ENCODE measurements at regions not wholly inside any gene's neighbourhood (a gene's known extent, or its start where the extent isn't known, plus 50 kb on each side); places are given as distances from the start of the nearest gene placed in this dataset.

DNA sequence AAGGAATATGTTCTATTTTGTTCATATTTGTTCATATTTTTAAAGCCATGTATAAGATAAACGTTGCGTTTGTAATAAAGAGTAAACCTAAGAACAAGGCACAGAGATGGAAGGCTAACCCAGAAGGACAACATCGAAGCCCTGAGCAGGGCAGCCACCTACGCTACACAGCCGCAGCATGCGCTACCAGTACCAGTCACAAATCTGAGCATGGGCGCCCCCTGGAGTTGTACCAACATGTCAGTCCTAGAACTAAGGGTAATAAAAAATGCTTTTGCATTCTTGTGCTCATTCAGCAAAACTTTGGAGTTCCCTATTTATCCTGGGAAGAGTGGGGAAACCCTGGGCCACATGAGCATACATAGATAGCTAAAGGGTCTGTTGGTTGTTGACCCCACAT is 70.6 kb downstream of the PLEKHG1 start (continued):
- TF ChIP-seq CEBPZ (IDR thresholded peaks at IDR 0.05; ENCODE audit: low read length) = no peak
- TF ChIP-seq RORA (CRISPR knock-in tag; IDR thresholded peaks at IDR 0.05) = no peak

GRCh38 chr6:150672800-150673199 is 73.1 kb downstream of the PLEKHG1 start:
- H2AFZ ChIP-seq (ENCODE audit: low read length) = no peak overlapping the region
- BruUV-seq (replicated peaks) = no TSS peak
- no peaks in the 10 kb centered on the region for H3K27me3 ChIP-seq (ENCODE audit: control insufficient read depth in 1 of 2, insufficient read depth in 2 of 2, low read length in 2 of 2)
- intact Hi-C loops (cut with micrococcal nuclease; ENCODE audit: unreplicated experiment) (no loop called here), in situ Hi-C loops (cut with HindIII; ENCODE audit: extremely low pct_ligation_motif_present, low pct_unique_long_range_greater_than_20kb) (no loop called here)
- ChIA-PET CTCF (ENCODE audit: low intra/inter-chr PET ratio, low total read pairs) (no interaction called here), POLR2A (no interaction called here)
- FAIRE-seq (no peak), ATAC-seq (no peak), DNase-seq (ENCODE audit: low spot score) (no peak)
- WGBS (ENCODE audit: low lambda C conversion rate) = 11% methylated on average over 2 of the region's 2 CpGs
- H3K4me2 ChIP-seq (ENCODE audit: low read depth, low read length) = no peak overlapping the region
- H3K9me3 ChIP-seq (ENCODE audit: low read length) = no peaks in the 10 kb centered on the region
- H4K20me1 ChIP-seq (ENCODE audit: insufficient read depth, low read length) = no peaks in the 10 kb centered on the region
- H3K79me2 ChIP-seq (ENCODE audit: insufficient read depth, low read length) = no peaks in the 10 kb centered on the region
- H3K4me3 ChIP-seq (replicated peaks in 1 of 3; ENCODE audit: insufficient read depth in 1 of 3, low read depth in 2 of 3, low read length in 3 of 3) = no peak overlapping the region
- no peak overlapping the region for H3K27ac ChIP-seq (ENCODE audit: extremely low read length, insufficient read depth, low read length)
- no peak overlapping the region for H3K9ac ChIP-seq (ENCODE audit: insufficient read depth, low read depth, low read length)
- no peaks in the 10 kb centered on the region for H3K36me3 ChIP-seq (replicated peaks in 1 of 2; ENCODE audit: control insufficient read depth in 1 of 2, insufficient read depth in 2 of 2, low read length in 2 of 2)
- H3K4me1 ChIP-seq (ENCODE audit: insufficient read depth, low read length) = peaks cover 15% of the 10 kb centered on the region
- no peak for TF ChIP-seq ZNF709 (CRISPR knock-in tag; IDR thresholded peaks at IDR 0.05)
- no peak for TF ChIP-seq MAFG (CRISPR knock-in tag; IDR thresholded peaks at IDR 0.05)
- TF ChIP-seq SP140L (CRISPR knock-in tag; IDR thresholded peaks at IDR 0.05; ENCODE audit: borderline replicate concordance) = no peak
- TF ChIP-seq ZNF850 (CRISPR knock-in tag; conservative IDR thresholded peaks at IDR 0.05) = no peak
- no peak for TF ChIP-seq THAP8 (CRISPR knock-in tag; IDR thresholded peaks at IDR 0.05; ENCODE audit: borderline replicate concordance)
- no peak for TF ChIP-seq ZNF747 (CRISPR knock-in tag; IDR thresholded peaks at IDR 0.05; ENCODE audit: borderline replicate concordance)
- no peak for TF ChIP-seq SMAD3 (CRISPR knock-in tag; IDR thresholded peaks at IDR 0.05)
- TF ChIP-seq ZNF660 (CRISPR knock-in tag; IDR thresholded peaks at IDR 0.05; ENCODE audit: borderline replicate concordance, low read depth) = no peak
- no peak for TF ChIP-seq ZNF564 (CRISPR knock-in tag; IDR thresholded peaks at IDR 0.05)
- TF ChIP-seq HIVEP1 (CRISPR knock-in tag; IDR thresholded peaks at IDR 0.05) = no peak
- no peak for TF ChIP-seq SCMH1 (CRISPR knock-in tag; IDR thresholded peaks at IDR 0.05; ENCODE audit: borderline replicate concordance)
- TF ChIP-seq KAT8 (CRISPR knock-in tag; IDR thresholded peaks at IDR 0.05) = no peak
- no peak for TF ChIP-seq NPAS2 (CRISPR knock-in tag; IDR thresholded peaks at IDR 0.05; ENCODE audit: borderline replicate concordance)
- TF ChIP-seq, protein P1, sequence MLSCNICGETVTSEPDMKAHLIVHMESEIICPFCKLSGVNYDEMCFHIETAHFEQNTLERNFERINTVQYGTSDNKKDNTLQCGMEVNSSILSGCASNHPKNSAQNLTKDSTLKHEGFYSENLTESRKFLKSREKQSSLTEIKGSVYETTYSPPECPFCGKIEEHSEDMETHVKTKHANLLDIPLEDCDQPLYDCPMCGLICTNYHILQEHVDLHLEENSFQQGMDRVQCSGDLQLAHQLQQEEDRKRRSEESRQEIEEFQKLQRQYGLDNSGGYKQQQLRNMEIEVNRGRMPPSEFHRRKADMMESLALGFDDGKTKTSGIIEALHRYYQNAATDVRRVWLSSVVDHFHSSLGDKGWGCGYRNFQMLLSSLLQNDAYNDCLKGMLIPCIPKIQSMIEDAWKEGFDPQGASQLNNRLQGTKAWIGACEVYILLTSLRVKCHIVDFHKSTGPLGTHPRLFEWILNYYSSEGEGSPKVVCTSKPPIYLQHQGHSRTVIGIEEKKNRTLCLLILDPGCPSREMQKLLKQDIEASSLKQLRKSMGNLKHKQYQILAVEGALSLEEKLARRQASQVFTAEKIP (CRISPR knock-in tag; IDR thresholded peaks at IDR 0.05; ENCODE audit: borderline replicate concordance) = no peak

Data from HepG2 (cell line).